HepG2 (cell line): ENCODE measurements at regions not wholly inside any gene's neighbourhood (a gene's known extent, or its start where the extent isn't known, plus 50 kb on each side); places are given as distances from the start of the nearest gene placed in this dataset.
"Not testable (repeated sequence)": the region's sequence is repeated elsewhere in the genome, so short reads cannot be mapped to it uniquely, and the experiment has no call there.

Source experiments
- ATAC-seq: fragments of 200-7000 bp; cut with Tn5 transposase; 3 replicates; pipeline ENCODE4 v1.9.1; 2020; ENCODE audit warnings: mild to moderate bottlenecking, moderate library complexity
- BruUV-seq: library from RNA; stranded (reverse); fragments of 400-500 nt; replicated peaks from 2 replicates; lab custom pipeline; 2021; lab: Mats Ljungman, UMichigan
- CTCF ChIA-PET: fragments of 300-600 bp; formaldehyde crosslinking; extraction: SDS; loops from one replicate; lab custom pipeline; 2021; ENCODE audit warnings: low total read pairs, inconsistent platforms, low intra/inter-chr PET ratio; lab: Yijun Ruan, JAX
- POLR2A ChIA-PET: fragments of 350-600 bp; sonication (Branson Sonifier 250); formaldehyde crosslinking; loops from one replicate; lab custom pipeline; 2020; ENCODE audit warnings: antibody characterized with exemption, inconsistent platforms; lab: Yijun Ruan, JAX
- DNase-seq: peaks from one replicate; pipeline ENCODE4 v3.0.0-alpha.2; 2015; ENCODE audit warnings: low spot score
- FAIRE-seq: peaks from 3 replicates; lab custom pipeline; 2011; peaks lifted over from hg19 to GRCh38; lab: Jason Lieb, UNC
- H2AFZ ChIP-seq: one replicate; pipeline ENCODE4 v1.6.1; 2011; ENCODE audit warnings: low read length, inconsistent platforms
- H3K27ac ChIP-seq: fragments of 300-600 bp; 3 replicates; pipeline ENCODE4 v1.8.0; 2011; ENCODE audit warnings: mixed run types, mild to moderate bottlenecking, mixed read lengths, low read length, inconsistent platforms; ENCODE audit not compliant: insufficient read depth; ENCODE audit errors: extremely low read length
- H3K27me3 ChIP-seq, 2 experiments: fragments of 200-600 bp in 1 of 2; 2 replicates in 1 of 2; 3 replicates in 1 of 2; pipeline versions ENCODE4 v1.6.0 to v1.8.0; 2011; ENCODE audit warnings: low read length in 2 of 2, mild to moderate bottlenecking in 2 of 2, moderate library complexity in 2 of 2, inconsistent platforms in 1 of 2; ENCODE audit not compliant: insufficient read depth in 2 of 2, control insufficient read depth in 1 of 2
- H3K36me3 ChIP-seq, 2 experiments: fragments of 200-600 bp in 1 of 2; replicated peaks in 1 of 2; 2 replicates in 1 of 2; 3 replicates in 1 of 2; pipeline versions ENCODE4 v1.5.1 to v1.8.0; 2011; ENCODE audit warnings: low read length in 2 of 2, inconsistent platforms in 1 of 2; ENCODE audit not compliant: insufficient read depth in 2 of 2, control insufficient read depth in 1 of 2
- H3K4me1 ChIP-seq: 2 replicates; pipeline ENCODE4 v1.5.1; 2012; ENCODE audit warnings: low read length, inconsistent platforms; ENCODE audit not compliant: insufficient read depth
- H3K4me2 ChIP-seq: 2 replicates; pipeline ENCODE4 v1.6.0; 2011; ENCODE audit warnings: low read depth, low read length, inconsistent platforms
- H3K4me3 ChIP-seq, 3 experiments: fragments of 200-600 bp in 1 of 3; sonication (generic), shearing (Covaris generic) in 1 of 3; replicated peaks in 1 of 3; 2 replicates each; pipeline ENCODE4 v1.5.1; 2011 to 2016; ENCODE audit warnings: low read length in 3 of 3, inconsistent platforms in 2 of 3, low read depth in 2 of 3, mild to moderate bottlenecking in 2 of 3, control low read depth in 1 of 3, mixed read lengths in 1 of 3; ENCODE audit not compliant: insufficient read depth in 1 of 3
- H3K79me2 ChIP-seq: one replicate; pipeline ENCODE4 v1.6.1; 2011; ENCODE audit warnings: low read length, inconsistent platforms; ENCODE audit not compliant: insufficient read depth
- H3K9ac ChIP-seq: 2 replicates; pipeline ENCODE4 v1.6.0; 2011; ENCODE audit warnings: mild to moderate bottlenecking, low read depth, low read length, inconsistent platforms; ENCODE audit not compliant: insufficient read depth
- H3K9me3 ChIP-seq: 2 replicates; pipeline ENCODE4 v1.5.1; 2012; ENCODE audit warnings: mild to moderate bottlenecking, low read length
- H4K20me1 ChIP-seq: 2 replicates; pipeline ENCODE4 v1.6.0; 2011; ENCODE audit warnings: inconsistent platforms, mild to moderate bottlenecking, low read length, moderate library complexity; ENCODE audit not compliant: insufficient read depth
- CHD2 ChIP-seq: IDR thresholded peaks from 2 replicates; pipeline ENCODE4 v1.6.1; 2011; ENCODE audit warnings: low read depth, low read length, improper control_type of control experiment
- E2F1 ChIP-seq: sonication (generic); formaldehyde crosslinking; IDR thresholded peaks from 2 replicates; pipeline ENCODE4 v1.5.0; 2020; ENCODE audit warnings: missing genetic modification reagents
- FOXO1 ChIP-seq: sonication (generic); formaldehyde crosslinking; IDR thresholded peaks from 2 replicates; pipeline ENCODE4 v1.4.0; 2020; ENCODE audit warnings: missing genetic modification reagents
- JUND ChIP-seq: sonication (generic); formaldehyde crosslinking; IDR thresholded peaks from 2 replicates; pipeline ENCODE4 v1.8.0; 2022; ENCODE audit warnings: mild to moderate bottlenecking, missing genetic modification reagents
- LCORL ChIP-seq, 2 experiments: fragments of 450-650 bp in 1 of 2; sonication (generic) in 1 of 2; formaldehyde crosslinking in 1 of 2; IDR thresholded peaks; 2 replicates each; pipeline versions ENCODE4 v1.5.0 to v1.6.1; 2017 to 2020; ENCODE audit warnings: antibody characterized with exemption in 1 of 2, missing genetic modification reagents in 1 of 2
- MIER2 ChIP-seq: IDR thresholded peaks from 2 replicates; pipeline ENCODE4 v1.6.1; 2016; ENCODE audit warnings: missing biosample characterization, missing genetic modification reagents
- NAIF1 ChIP-seq: sonication (generic); formaldehyde crosslinking; IDR thresholded peaks from 2 replicates; pipeline ENCODE4 v1.5.0; 2020; ENCODE audit warnings: mild to moderate bottlenecking, missing genetic modification reagents, borderline replicate concordance
- RBFOX2 ChIP-seq: fragments of 200-400 bp; formaldehyde crosslinking; IDR thresholded peaks from 2 replicates; pipeline ENCODE4 v1.6.1; 2017; ENCODE audit warnings: low read depth, mild to moderate bottlenecking, low read length
- REPIN1 ChIP-seq: sonication (generic); formaldehyde crosslinking; IDR thresholded peaks from 2 replicates; pipeline ENCODE4 v1.8.0; 2022; ENCODE audit warnings: missing genetic modification reagents, low read depth, mild to moderate bottlenecking, borderline replicate concordance
- RFX1 ChIP-seq: fragments of 450-650 bp; IDR thresholded peaks from 2 replicates; pipeline ENCODE4 v1.6.1; 2017
- SNAPC2 ChIP-seq: sonication (generic); formaldehyde crosslinking; IDR thresholded peaks from 2 replicates; pipeline ENCODE4 v1.8.1; 2022; ENCODE audit warnings: mild to moderate bottlenecking, missing genetic modification reagents
- ZBTB7B ChIP-seq: sonication (generic); formaldehyde crosslinking; IDR thresholded peaks from 2 replicates; pipeline ENCODE4 v1.4.0; 2020; ENCODE audit warnings: missing genetic modification reagents
- ZFP82 ChIP-seq: sonication (generic); formaldehyde crosslinking; IDR thresholded peaks from 2 replicates; pipeline ENCODE4 v1.5.1; 2020; ENCODE audit warnings: mild to moderate bottlenecking, missing genetic modification reagents, borderline replicate concordance
- ZMAT5 ChIP-seq: sonication (generic); formaldehyde crosslinking; IDR thresholded peaks from 2 replicates; pipeline ENCODE4 v1.5.0; 2020; ENCODE audit warnings: mild to moderate bottlenecking, low read depth, missing genetic modification reagents, borderline replicate concordance
- ZSCAN22 ChIP-seq: sonication (generic); formaldehyde crosslinking; IDR thresholded peaks from 2 replicates; pipeline ENCODE4 v1.4.0; 2020; ENCODE audit warnings: mild to moderate bottlenecking, missing genetic modification reagents
- WGBS: methylation state at CpG from one replicate; pipeline ENCODE4 v1.1.6; 2017; ENCODE audit warnings: low lambda C conversion rate; 5-methylcytosine and 5-hydroxymethylcytosine counted together
- in situ Hi-C: cut with HindIII; loops from 2 replicates; pipeline ENCODE4 v1.10.0; 2017; ENCODE audit warnings: low pct_unique_long_range_greater_than_20kb; ENCODE audit not compliant: extremely low pct_ligation_motif_present
- intact Hi-C: fragments of 100-400 bp; cut with micrococcal nuclease; formaldehyde crosslinking; loops from one replicate; pipeline ENCODE4 v1.10.0; 2022; ENCODE audit not compliant: unreplicated experiment
- TF ChIP-seq, protein P1 (sequence below): sonication (generic); formaldehyde crosslinking; conservative IDR thresholded peaks from 2 replicates; pipeline ENCODE4 v1.4.0; 2020; ENCODE audit warnings: missing genetic modification reagents

DNA sequence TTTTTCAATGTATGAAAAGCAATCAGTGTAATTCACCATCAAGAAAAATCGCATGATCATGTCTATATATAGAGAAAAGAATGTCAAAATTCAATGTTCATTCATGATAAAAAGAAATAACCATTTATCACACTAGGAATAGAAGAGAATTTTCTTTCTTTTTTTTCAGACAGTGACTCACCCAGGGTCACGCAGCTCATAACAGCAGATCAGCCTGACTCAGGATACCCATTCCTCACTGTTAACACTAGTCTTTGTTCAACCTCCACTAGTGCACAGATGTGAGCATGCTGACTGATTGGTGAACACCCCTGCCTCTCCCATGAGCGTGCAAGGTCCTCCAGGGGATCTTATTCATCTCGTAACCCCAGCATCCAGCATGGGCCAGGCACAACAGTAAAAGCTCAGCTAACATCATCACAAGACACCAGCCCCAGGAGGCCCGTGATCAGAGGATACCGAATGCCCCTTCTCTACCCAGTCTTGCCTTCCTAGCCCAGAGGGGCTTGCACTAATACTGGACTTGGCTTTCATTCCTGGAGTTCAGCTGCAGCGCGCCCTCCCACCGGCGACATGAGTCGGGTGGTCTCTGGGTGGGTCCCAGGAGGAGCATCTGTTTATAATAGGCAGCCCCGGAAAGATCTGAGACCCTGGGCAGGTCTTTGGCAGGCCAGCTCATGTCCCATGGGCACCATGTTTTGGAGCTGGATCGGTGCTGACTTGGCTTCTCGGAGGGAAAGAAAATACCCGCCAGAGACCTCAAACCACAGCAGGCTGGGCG is 539.5 kb upstream of the SLC10A2 start (continued):
- TF ChIP-seq, protein P1, sequence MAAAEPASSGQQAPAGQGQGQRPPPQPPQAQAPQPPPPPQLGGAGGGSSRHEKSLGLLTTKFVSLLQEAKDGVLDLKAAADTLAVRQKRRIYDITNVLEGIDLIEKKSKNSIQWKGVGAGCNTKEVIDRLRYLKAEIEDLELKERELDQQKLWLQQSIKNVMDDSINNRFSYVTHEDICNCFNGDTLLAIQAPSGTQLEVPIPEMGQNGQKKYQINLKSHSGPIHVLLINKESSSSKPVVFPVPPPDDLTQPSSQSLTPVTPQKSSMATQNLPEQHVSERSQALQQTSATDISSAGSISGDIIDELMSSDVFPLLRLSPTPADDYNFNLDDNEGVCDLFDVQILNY (CRISPR knock-in tag): no peak
- TF ChIP-seq MIER2: no peak

GRCh38 chr13:103599870-103600269 is 533.7 kb upstream of the SLC10A2 start:
- POLR2A ChIA-PET, intact Hi-C loops, H3K27me3 ChIP-seq, CTCF ChIA-PET, FAIRE-seq, H3K4me1 ChIP-seq, H3K4me2 ChIP-seq, BruUV-seq, in situ Hi-C loops, DNase-seq, H3K27ac ChIP-seq, H2AFZ ChIP-seq, ATAC-seq, H3K36me3 ChIP-seq, H4K20me1 ChIP-seq, H3K4me3 ChIP-seq, H3K9ac ChIP-seq, H3K79me2 ChIP-seq: not testable (repeated sequence)
- WGBS: no CpG with 5 or more reads among the region's 26 CpGs
- peaks cover 46% of the 10 kb centered on the region for H3K9me3 ChIP-seq

- ATAC-seq (no peak), FAIRE-seq (no peak), DNase-seq (no peak)
- H3K27ac ChIP-seq: no peak overlapping the region
- H3K4me3 ChIP-seq: no peak overlapping the region
- in situ Hi-C loops (no loop called here), intact Hi-C loops (no loop called here)
- BruUV-seq: no TSS peak
- no peaks in the 10 kb centered on the region for H3K36me3 ChIP-seq
- ChIA-PET CTCF (no interaction called here), POLR2A (no interaction called here)
- H3K27me3 ChIP-seq: no peaks in the 10 kb centered on the region
- no peak overlapping the region for H3K4me2 ChIP-seq
- no peak overlapping the region for H2AFZ ChIP-seq
- H3K4me1 ChIP-seq: no peaks in the 10 kb centered on the region
- H3K9me3 ChIP-seq: peaks cover 46% of the 10 kb centered on the region
- H3K9ac ChIP-seq: no peak overlapping the region
- no peaks in the 10 kb centered on the region for H4K20me1 ChIP-seq
- no peaks in the 10 kb centered on the region for H3K79me2 ChIP-seq
- TF ChIP-seq ZMAT5 (CRISPR knock-in tag) (no peak), FOXO1 (CRISPR knock-in tag) (no peak), RFX1 (no peak), SNAPC2 (no peak), ZFP82 (CRISPR knock-in tag) (no peak), ZSCAN22 (CRISPR knock-in tag) (no peak), NAIF1 (CRISPR knock-in tag) (no peak), LCORL (IDR thresholded peaks at IDR 0.05) (no peak), LCORL (CRISPR knock-in tag; IDR thresholded peaks at IDR 0.05) (no peak), RBFOX2 (no peak), CHD2 (no peak), E2F1 (CRISPR knock-in tag) (no peak), JUND (CRISPR knock-in tag) (no peak), REPIN1 (CRISPR knock-in tag) (no peak), ZBTB7B (no peak)
Measured at GRCh38 chr13:103598671-103599070, 532.5 kb upstream of the SLC10A2 start.
